Astrocyte (in vitro differentiated cells and primary cell): ENCODE measurements at regions not wholly inside any gene's neighbourhood (a gene's known extent, or its start where the extent isn't known, plus 50 kb on each side); places are given as distances from the start of the nearest gene placed in this dataset.
A peak's percentile ranks its signal among the peaks of the same experiment; 100 is the strongest.

Experiments
- DNase-seq: peaks from one replicate; pipeline ENCODE4 v3.0.0-alpha.2; 2010; ENCODE audit warnings: low read depth
- FAIRE-seq: peaks from 2 replicates; lab custom pipeline; 2011; peaks lifted over from hg19 to GRCh38; lab: Jason Lieb, UNC
- H2AFZ ChIP-seq: 2 replicates; pipeline ENCODE4 v1.6.0; 2012; ENCODE audit warnings: low read depth, low read length, inconsistent platforms
- H3K27ac ChIP-seq: 2 replicates; pipeline ENCODE4 v1.5.1; 2011; ENCODE audit warnings: low read depth, low read length, inconsistent platforms
- H3K27me3 ChIP-seq: 2 replicates; pipeline ENCODE4 v1.6.0; 2011; ENCODE audit warnings: low read length, inconsistent platforms; ENCODE audit not compliant: insufficient read depth
- H3K36me3 ChIP-seq: 2 replicates; pipeline ENCODE4 v1.5.1; 2011; ENCODE audit warnings: low read length, inconsistent platforms; ENCODE audit not compliant: insufficient read depth
- H3K4me1 ChIP-seq: 2 replicates; pipeline ENCODE4 v1.5.1; 2011; ENCODE audit warnings: low read length, inconsistent platforms; ENCODE audit not compliant: insufficient read depth
- H3K4me2 ChIP-seq: 2 replicates; pipeline ENCODE4 v1.6.0; 2012; ENCODE audit warnings: low read length, inconsistent platforms
- H3K4me3 ChIP-seq: 2 replicates; pipeline ENCODE4 v1.5.1; 2011; ENCODE audit warnings: low read depth, mild to moderate bottlenecking, low read length, inconsistent platforms; ENCODE audit not compliant: insufficient read depth
- H3K79me2 ChIP-seq: 2 replicates; pipeline ENCODE4 v1.6.0; 2012; ENCODE audit warnings: mild to moderate bottlenecking, low read length, inconsistent platforms; ENCODE audit not compliant: insufficient read depth
- H3K9ac ChIP-seq: 2 replicates; pipeline ENCODE4 v1.6.0; 2012; ENCODE audit warnings: mild to moderate bottlenecking, low read length, inconsistent platforms
- H3K9me3 ChIP-seq: 2 replicates; pipeline ENCODE4 v1.5.1; 2012; ENCODE audit warnings: low read depth, mild to moderate bottlenecking, low read length, inconsistent platforms; ENCODE audit not compliant: insufficient read depth
- H4K20me1 ChIP-seq: 2 replicates; pipeline ENCODE4 v1.6.0; 2012; ENCODE audit warnings: low read length, inconsistent platforms; ENCODE audit not compliant: insufficient read depth
- H3K27ac Mint-ChIP-seq: one replicate; pipeline ENCODE4 v1.8.0; 2021; ENCODE audit warnings: mild to moderate bottlenecking, mixed read lengths; ENCODE audit not compliant: unreplicated experiment
- H3K27me3 Mint-ChIP-seq: one replicate; pipeline ENCODE4 v1.8.0; 2021; ENCODE audit warnings: low read depth, mixed read lengths; ENCODE audit not compliant: unreplicated experiment
- H3K36me3 Mint-ChIP-seq: one replicate; pipeline ENCODE4 v1.8.0; 2021; ENCODE audit warnings: low read depth, mixed read lengths; ENCODE audit not compliant: unreplicated experiment
- H3K4me1 Mint-ChIP-seq: one replicate; pipeline ENCODE4 v1.8.0; 2021; ENCODE audit warnings: low read depth, mixed read lengths; ENCODE audit not compliant: unreplicated experiment
- H3K4me3 Mint-ChIP-seq: one replicate; pipeline ENCODE4 v1.8.0; 2021; ENCODE audit warnings: mild to moderate bottlenecking, moderate library complexity, mixed read lengths; ENCODE audit not compliant: unreplicated experiment
- H3K9me3 Mint-ChIP-seq: one replicate; pipeline ENCODE4 v1.8.0; 2021; ENCODE audit warnings: mild to moderate bottlenecking, mixed read lengths; ENCODE audit not compliant: unreplicated experiment
- EZH2 ChIP-seq: IDR thresholded peaks from 2 replicates; pipeline ENCODE4 v1.6.1; 2012; ENCODE audit warnings: mild to moderate bottlenecking, low read length, inconsistent platforms; ENCODE audit not compliant: insufficient read depth
- TF ChIP-seq, protein P1 (sequence below): IDR thresholded peaks from 2 replicates; pipeline ENCODE4 v1.5.1; 2011; ENCODE audit warnings: low read depth, mild to moderate bottlenecking, inconsistent platforms, low read length, moderate library complexity; ENCODE audit not compliant: insufficient read depth

DNA sequence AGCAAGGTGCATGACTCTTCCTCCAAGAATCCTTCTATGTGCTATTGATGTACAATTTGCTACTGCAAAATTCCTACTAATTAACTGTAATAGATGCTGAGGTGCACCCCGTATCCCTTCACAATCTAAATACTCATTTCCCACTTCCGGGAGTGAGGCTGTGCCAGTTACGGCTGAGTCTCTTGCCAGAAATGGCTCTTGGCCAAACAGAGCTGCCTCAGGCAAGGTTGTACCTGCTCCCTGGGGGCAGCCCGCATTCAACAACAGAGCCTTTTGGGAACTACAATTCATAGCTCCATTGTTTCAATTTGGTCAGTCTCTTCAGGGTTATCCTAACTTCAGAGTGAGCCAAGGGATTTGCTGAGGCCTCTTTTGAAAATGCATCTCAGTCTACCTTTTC lies 789.8 kb upstream of the MAP3K7 start:
- Histone ChIP-seq H3K9me3 (no peaks in the 10 kb centered on the region), H3K4me1 (no peaks in the 10 kb centered on the region), H3K4me3 (no peak overlapping the region), H3K27ac (no peak overlapping the region), H2AFZ (peak overlapping the region; percentile 30), H3K79me2 (no peaks in the 10 kb centered on the region), H3K27me3 (no peaks in the 10 kb centered on the region), H3K4me2 (no peak overlapping the region), H3K36me3 (no peaks in the 10 kb centered on the region), H3K9ac (no peak overlapping the region), H4K20me1 (no peaks in the 10 kb centered on the region)
- H3K4me1 Mint-ChIP-seq: no peaks in the 10 kb centered on the region
- H3K4me3 Mint-ChIP-seq: no peak overlapping the region
- DNase-seq (no peak), FAIRE-seq (no peak)
- TF ChIP-seq, protein P1, sequence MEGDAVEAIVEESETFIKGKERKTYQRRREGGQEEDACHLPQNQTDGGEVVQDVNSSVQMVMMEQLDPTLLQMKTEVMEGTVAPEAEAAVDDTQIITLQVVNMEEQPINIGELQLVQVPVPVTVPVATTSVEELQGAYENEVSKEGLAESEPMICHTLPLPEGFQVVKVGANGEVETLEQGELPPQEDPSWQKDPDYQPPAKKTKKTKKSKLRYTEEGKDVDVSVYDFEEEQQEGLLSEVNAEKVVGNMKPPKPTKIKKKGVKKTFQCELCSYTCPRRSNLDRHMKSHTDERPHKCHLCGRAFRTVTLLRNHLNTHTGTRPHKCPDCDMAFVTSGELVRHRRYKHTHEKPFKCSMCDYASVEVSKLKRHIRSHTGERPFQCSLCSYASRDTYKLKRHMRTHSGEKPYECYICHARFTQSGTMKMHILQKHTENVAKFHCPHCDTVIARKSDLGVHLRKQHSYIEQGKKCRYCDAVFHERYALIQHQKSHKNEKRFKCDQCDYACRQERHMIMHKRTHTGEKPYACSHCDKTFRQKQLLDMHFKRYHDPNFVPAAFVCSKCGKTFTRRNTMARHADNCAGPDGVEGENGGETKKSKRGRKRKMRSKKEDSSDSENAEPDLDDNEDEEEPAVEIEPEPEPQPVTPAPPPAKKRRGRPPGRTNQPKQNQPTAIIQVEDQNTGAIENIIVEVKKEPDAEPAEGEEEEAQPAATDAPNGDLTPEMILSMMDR: no peak
- no peak for TF ChIP-seq EZH2
- H3K27ac Mint-ChIP-seq: no peak overlapping the region
- H3K27me3 Mint-ChIP-seq: no peaks in the 10 kb centered on the region
- no peaks in the 10 kb centered on the region for H3K9me3 Mint-ChIP-seq
- no peaks in the 10 kb centered on the region for H3K36me3 Mint-ChIP-seq

DNA sequence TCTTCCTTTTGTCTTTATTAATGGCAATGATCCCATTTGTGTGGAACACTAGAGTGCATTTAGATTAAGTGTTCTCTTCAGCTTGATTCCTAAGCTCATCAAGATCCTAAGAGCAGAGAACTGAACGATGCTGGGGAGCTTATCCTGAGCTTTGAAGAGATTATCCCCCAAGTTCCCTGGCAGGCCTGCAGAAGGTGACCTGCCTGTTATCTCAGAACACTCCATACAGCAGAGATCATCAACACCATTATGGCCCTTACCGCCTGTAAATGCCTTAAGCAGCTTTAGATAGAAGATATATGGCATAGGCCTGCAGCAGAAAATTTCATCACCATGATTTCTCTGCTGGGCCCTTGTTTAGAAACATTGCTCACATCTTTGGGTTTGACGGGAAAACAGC lies 779.9 kb upstream of the MAP3K7 start:
- H3K4me2 ChIP-seq: no peak overlapping the region
- Mint-ChIP-seq H3K36me3 (no peaks in the 10 kb centered on the region), H3K4me3 (no peak overlapping the region), H3K4me1 (no peaks in the 10 kb centered on the region), H3K9me3 (no peaks in the 10 kb centered on the region), H3K27ac (no peak overlapping the region), H3K27me3 (no peaks in the 10 kb centered on the region)
- no peak overlapping the region for H3K4me3 ChIP-seq
- no peaks in the 10 kb centered on the region for H3K4me1 ChIP-seq
- no peaks in the 10 kb centered on the region for H4K20me1 ChIP-seq
- no peak overlapping the region for H3K27ac ChIP-seq
- FAIRE-seq (no peak), DNase-seq (no peak)
- H3K9ac ChIP-seq: no peak overlapping the region
- H3K9me3 ChIP-seq: peaks cover 2% of the 10 kb centered on the region
- H3K36me3 ChIP-seq: no peaks in the 10 kb centered on the region
- no peak overlapping the region for H2AFZ ChIP-seq
- no peaks in the 10 kb centered on the region for H3K79me2 ChIP-seq
- TF ChIP-seq, protein P1: no peak
- TF ChIP-seq EZH2: no peak
- no peaks in the 10 kb centered on the region for H3K27me3 ChIP-seq

DNA sequence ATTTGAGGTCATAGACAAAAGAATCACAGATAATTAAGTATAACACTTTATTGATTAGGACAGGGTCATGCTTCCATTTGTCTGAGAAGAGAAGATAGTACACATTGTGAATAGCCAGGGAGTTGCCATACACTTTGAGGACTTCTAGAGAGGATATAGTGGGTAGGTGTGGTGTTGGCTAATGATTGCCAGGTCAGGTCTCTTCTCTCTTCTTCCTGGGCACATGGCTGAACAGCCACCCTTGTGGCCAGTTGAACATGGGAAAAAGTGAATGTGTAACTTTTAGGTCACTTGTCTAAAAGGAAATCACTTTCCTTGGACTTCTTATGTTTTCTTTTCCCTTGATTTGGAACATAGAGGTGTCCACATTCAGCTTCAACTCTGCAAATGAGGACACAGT lies 772.1 kb upstream of the MAP3K7 start:
- no peak for FAIRE-seq

More for the DNA sequence above, 772.1 kb upstream of the MAP3K7 start:
- Mint-ChIP-seq H3K9me3 (no peaks in the 10 kb centered on the region), H3K36me3 (no peaks in the 10 kb centered on the region), H3K27me3 (no peaks in the 10 kb centered on the region), H3K4me1 (no peaks in the 10 kb centered on the region), H3K27ac (no peak overlapping the region), H3K4me3 (no peak overlapping the region)
- no peak overlapping the region for H3K27ac ChIP-seq
- H3K36me3 ChIP-seq: no peaks in the 10 kb centered on the region
- no peak overlapping the region for H3K4me3 ChIP-seq
- H2AFZ ChIP-seq: no peak overlapping the region
- no peak for DNase-seq
- H3K27me3 ChIP-seq: no peaks in the 10 kb centered on the region
- H3K9me3 ChIP-seq: no peaks in the 10 kb centered on the region
- H3K4me2 ChIP-seq: no peak overlapping the region
- H3K79me2 ChIP-seq: no peaks in the 10 kb centered on the region
- H3K9ac ChIP-seq: no peak overlapping the region
- H3K4me1 ChIP-seq: no peaks in the 10 kb centered on the region
- H4K20me1 ChIP-seq: no peaks in the 10 kb centered on the region
- TF ChIP-seq, protein P1: no peak
